ENCODE measurements at regions not wholly inside any gene's neighbourhood (a gene's known extent, or its start where the extent isn't known, plus 50 kb on each side); places are given as distances from the start of the nearest gene placed in this dataset.

GRCh38 chr5:78726571-78726970 lies 78.0 kb upstream of the LHFPL2 start:
- TF ChIP-seq, protein P1, sequence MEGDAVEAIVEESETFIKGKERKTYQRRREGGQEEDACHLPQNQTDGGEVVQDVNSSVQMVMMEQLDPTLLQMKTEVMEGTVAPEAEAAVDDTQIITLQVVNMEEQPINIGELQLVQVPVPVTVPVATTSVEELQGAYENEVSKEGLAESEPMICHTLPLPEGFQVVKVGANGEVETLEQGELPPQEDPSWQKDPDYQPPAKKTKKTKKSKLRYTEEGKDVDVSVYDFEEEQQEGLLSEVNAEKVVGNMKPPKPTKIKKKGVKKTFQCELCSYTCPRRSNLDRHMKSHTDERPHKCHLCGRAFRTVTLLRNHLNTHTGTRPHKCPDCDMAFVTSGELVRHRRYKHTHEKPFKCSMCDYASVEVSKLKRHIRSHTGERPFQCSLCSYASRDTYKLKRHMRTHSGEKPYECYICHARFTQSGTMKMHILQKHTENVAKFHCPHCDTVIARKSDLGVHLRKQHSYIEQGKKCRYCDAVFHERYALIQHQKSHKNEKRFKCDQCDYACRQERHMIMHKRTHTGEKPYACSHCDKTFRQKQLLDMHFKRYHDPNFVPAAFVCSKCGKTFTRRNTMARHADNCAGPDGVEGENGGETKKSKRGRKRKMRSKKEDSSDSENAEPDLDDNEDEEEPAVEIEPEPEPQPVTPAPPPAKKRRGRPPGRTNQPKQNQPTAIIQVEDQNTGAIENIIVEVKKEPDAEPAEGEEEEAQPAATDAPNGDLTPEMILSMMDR (IDR thresholded peaks at IDR 0.05) = no peak
- TF ChIP-seq POLR2A (IDR thresholded peaks at IDR 0.05) = no peak
- Histone ChIP-seq H3K27ac (no peak overlapping the region), H3K36me3 (no peaks in the 10 kb centered on the region), H3K4me1 (no peaks in the 10 kb centered on the region), H3K4me3 (replicated peaks in 1 of 3) (no peak overlapping the region), H3K9me3 (no peaks in the 10 kb centered on the region), H3K27me3 (no peaks in the 10 kb centered on the region)
- 98 to 100% methylated on average over 3 of the region's 3 CpGs for WGBS, 2 donors
- intact Hi-C loops (cut with DNase I) = no loop called here
- DNase-seq = no peak

DNA sequence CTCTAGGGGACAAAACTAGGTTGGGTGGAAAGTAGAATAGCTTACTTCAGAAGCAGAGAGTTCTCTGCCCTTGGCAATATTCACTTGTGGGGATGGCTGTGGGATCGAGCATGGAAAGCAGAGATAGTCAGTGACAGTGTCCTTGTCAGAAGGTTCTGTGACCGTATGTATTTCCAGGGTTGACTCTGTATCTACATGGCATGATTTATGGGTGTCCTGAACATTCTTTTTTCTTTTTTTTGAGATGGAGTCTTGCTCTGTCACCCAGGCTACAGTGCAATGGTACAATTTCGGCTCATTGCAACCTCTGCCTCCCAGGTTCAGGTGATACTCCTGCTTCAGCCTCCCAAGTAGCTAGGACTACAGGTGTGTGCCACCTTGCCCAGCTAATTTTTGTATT lies 77.4 kb upstream of the LHFPL2 start:
- no peak for DNase-seq
- no peak overlapping the region for H3K4me3 ChIP-seq (replicated peaks in 1 of 3)
- H3K4me1 ChIP-seq = peaks cover 1 to 3% of the 10 kb centered on the region in 2 donors
- no peaks in the 10 kb centered on the region for H3K9me3 ChIP-seq
- no peak overlapping the region for H3K27ac ChIP-seq
- H3K36me3 ChIP-seq = no peaks in the 10 kb centered on the region
- TF ChIP-seq POLR2A (IDR thresholded peaks at IDR 0.05) = no peak
- TF ChIP-seq, protein P1 (IDR thresholded peaks at IDR 0.05) = no peak
- WGBS, 2 donors = 97% methylated on average over 3 of the region's 3 CpGs
- intact Hi-C loops (cut with DNase I) = no loop called here
- no peaks in the 10 kb centered on the region for H3K27me3 ChIP-seq

DNA sequence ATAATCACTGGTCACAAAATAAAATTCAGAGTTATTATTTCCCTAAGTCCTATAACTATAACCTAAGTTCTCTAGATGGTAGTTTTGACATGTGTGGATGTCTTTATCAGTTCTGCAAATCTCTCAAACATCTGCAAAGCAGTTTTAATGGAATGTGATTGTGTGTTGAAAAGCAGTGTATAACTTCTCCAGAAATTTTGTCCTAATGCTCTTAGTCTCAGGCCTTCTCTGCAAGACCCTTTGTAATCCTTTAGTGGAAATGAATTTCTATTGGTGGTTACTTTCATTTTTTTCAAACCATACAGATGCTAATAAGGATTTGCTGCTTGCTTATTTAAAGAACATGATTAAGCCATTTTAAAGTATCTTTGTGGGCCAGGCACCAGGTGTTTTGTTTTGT lies 75.5 kb upstream of the LHFPL2 start:
- H3K27me3 ChIP-seq = no peaks in the 10 kb centered on the region
- intact Hi-C loops (cut with DNase I) = no loop called here
- H3K4me3 ChIP-seq (replicated peaks in 1 of 3) = no peak overlapping the region
- no peak overlapping the region for H3K27ac ChIP-seq
- TF ChIP-seq POLR2A (IDR thresholded peaks at IDR 0.05) = no peak
- TF ChIP-seq, protein P1 (IDR thresholded peaks at IDR 0.05) = no peak
- H3K9me3 ChIP-seq = no peaks in the 10 kb centered on the region
- peaks cover 12 to 17% of the 10 kb centered on the region in 2 donors for H3K4me1 ChIP-seq
- H3K36me3 ChIP-seq = no peaks in the 10 kb centered on the region
- no peak for DNase-seq

- no peaks in the 10 kb centered on the region for H3K36me3 ChIP-seq
- H3K27ac ChIP-seq = peak overlapping the region in 2 of 3 donors; percentile 24 to 25
- peaks cover 12 to 17% of the 10 kb centered on the region in 2 donors for H3K4me1 ChIP-seq
- no peak for DNase-seq
- 68 to 73% methylated on average over 5 of the region's 5 CpGs for WGBS, 2 donors
- H3K27me3 ChIP-seq = no peaks in the 10 kb centered on the region
- H3K4me3 ChIP-seq (replicated peaks in 1 of 3) = no peak overlapping the region
- intact Hi-C loops (cut with DNase I) = no loop called here
- TF ChIP-seq, protein P1 (IDR thresholded peaks at IDR 0.05) = no peak
- TF ChIP-seq POLR2A (IDR thresholded peaks at IDR 0.05) = no peak
- H3K9me3 ChIP-seq = no peaks in the 10 kb centered on the region
Observed at GRCh38 chr5:78720997-78721396, 72.4 kb upstream of the LHFPL2 start.

DNA sequence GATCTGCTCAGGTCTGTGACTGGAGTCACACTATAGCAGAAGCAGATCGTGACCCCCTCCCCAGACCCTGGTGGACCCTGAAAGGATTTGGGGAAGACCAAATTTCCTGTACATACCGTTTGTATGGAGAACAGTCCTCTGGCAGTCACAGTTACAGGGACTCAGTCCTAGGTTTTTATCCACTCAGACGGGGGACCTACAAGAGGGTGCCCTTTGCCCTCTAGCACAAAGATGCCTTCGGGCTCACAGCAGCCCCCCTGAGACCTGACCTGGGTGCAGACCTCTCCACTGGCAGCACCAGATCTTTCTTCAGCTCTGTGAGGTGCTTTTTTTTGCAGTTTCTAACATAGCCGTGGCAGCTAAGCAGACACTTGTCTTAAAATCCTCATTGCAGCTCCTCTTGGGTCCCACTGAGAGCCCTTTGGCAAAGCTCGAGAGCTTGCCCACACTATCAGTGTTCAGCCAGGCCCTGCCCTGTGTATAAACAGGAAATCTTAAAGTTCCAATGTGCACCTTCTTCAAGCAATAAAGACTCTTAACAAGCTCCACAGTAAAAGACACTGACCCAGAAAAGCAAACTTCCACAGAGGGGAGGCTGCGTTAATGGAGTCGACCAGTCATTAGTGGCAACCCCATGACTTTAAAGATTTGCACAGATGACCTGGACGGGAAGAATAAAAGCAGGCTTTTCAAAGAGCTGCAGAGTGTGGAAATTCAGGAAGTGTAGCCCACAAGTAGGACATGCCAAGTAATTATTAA lies 71.8 kb upstream of the LHFPL2 start:
- H3K27ac ChIP-seq = peak overlapping the region; percentile 24 to 34 (median 25)
- no peaks in the 10 kb centered on the region for H3K36me3 ChIP-seq
- no peaks in the 10 kb centered on the region for H3K27me3 ChIP-seq
- no peak for TF ChIP-seq POLR2A (IDR thresholded peaks at IDR 0.05)
- TF ChIP-seq, protein P1 (IDR thresholded peaks at IDR 0.05) = no peak
- intact Hi-C loops (cut with DNase I) = no loop called here
- H3K4me3 ChIP-seq (replicated peaks in 1 of 3) = no peak overlapping the region
- H3K9me3 ChIP-seq = no peaks in the 10 kb centered on the region
- WGBS, 2 donors = 24 to 35% methylated on average over 9 of the region's 9 CpGs
- peak; percentile 54 to 66 for DNase-seq
- peaks cover 12 to 17% of the 10 kb centered on the region in 2 donors for H3K4me1 ChIP-seq

Measured in thyroid gland (tissue), 4 donors.